SIG-M5 treated with dmso at 0.1 percent for 504 hours (cell line): ENCODE measurements at regions not wholly inside any gene's neighbourhood (a gene's known extent, or its start where the extent isn't known, plus 50 kb on each side); places are given as distances from the start of the nearest gene placed in this dataset.
"Not testable (repeated sequence)": the region's sequence is repeated elsewhere in the genome, so short reads cannot be mapped to it uniquely, and the experiment has no call there.

Experiments used
- DNase-seq: peaks from one replicate; lab custom pipeline; 2025; ENCODE audit not compliant: unreplicated experiment; lab: John Stamatoyannopoulos, UW

DNA sequence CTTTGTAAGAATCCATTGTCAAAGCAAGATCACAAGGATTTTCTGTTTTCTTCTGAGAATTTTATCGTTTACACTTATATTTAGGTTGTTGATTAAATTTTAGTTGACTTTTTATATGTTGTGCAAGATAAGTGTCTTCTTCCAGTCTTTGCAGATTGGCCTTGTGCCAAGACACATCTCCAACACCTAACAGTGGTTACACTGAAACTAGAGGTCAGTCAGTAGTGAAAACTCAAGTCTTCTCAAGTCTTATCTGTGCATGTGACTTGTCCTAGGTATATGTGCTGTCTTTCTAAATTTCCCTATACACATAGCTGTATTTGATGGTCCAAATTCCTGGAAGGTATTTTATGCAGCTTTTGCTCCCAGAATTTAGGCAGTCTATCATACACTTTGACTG lies 1183.2 kb upstream of the B3GALT2 start:
- DNase-seq = no peak

DNA sequence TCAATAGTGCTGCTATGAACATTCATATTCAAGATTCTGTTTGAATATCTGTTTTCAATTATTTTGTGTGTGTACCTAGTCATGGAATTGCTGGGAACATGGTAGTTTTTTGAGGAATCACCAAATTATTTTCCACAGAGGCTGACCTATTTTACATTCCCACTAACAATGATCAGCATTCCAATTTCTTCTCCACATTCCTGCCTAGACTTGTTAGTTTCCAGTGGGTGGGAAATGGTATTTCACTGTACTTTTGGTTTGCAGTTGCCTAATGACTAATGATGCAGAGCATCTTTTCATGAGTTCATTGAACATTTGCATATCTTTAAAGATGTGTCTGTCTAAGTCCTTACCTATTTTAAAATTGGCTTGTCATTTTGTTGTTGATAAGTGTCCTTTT lies 1182.6 kb upstream of the B3GALT2 start:
- no peak for DNase-seq

DNA sequence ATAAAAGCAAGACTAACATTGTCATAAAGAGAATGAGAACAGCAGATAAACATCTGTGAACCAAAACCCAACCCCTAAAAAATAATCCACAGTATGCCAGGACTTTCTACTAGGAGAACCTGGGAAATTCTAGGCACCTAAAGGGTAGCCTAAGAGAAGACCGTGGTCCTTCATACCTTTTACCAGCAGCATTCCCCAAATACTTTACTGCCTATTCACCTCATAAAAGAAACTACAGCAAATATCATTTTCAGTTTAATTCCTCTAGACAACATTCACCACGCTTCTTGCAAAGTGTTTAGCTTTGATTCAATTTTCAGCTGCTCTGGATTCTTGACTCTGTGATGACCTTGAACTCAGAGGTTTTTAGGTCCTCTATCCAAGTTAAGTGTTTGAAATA lies 1180.7 kb upstream of the B3GALT2 start:
- no peak for DNase-seq

DNA sequence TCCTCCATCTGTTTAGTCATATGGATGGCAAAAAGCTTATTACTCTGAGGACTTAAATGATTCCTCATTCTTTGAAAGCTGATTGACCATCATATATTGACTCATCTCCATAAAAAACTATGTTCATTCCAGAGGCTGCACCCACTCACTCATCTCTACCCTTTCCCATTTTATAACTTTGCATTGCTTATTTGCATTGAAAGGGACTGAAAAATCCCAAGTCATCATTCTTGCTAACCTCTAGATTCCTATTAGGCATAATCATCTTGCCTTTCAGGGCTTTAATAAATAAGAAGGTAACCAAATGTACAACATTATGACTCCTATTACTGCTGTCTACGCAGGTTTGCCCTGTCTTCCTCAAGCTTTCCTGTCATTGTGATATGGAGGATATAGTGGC lies 1180.3 kb upstream of the B3GALT2 start:
- no peak for DNase-seq

DNA sequence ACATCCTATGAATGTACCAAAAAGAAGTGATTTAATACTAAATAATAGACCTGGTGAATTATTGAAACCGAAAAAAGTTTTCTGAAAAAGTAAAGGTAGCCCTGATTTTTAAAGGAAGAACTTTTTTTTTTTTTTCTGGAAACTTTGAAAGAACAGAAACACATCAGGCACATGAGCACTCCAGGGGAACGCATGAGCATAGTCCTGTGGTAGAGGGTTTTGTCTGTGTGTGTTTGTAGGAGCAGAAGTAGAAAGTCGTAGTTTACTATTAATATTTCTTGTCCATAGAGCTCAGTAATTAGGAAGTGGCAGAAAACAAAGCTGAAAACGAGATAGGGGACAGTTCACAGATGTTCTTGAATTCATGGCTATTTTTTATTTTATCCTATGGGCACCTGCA lies 1175.9 kb upstream of the B3GALT2 start:
- no peak for DNase-seq

DNA sequence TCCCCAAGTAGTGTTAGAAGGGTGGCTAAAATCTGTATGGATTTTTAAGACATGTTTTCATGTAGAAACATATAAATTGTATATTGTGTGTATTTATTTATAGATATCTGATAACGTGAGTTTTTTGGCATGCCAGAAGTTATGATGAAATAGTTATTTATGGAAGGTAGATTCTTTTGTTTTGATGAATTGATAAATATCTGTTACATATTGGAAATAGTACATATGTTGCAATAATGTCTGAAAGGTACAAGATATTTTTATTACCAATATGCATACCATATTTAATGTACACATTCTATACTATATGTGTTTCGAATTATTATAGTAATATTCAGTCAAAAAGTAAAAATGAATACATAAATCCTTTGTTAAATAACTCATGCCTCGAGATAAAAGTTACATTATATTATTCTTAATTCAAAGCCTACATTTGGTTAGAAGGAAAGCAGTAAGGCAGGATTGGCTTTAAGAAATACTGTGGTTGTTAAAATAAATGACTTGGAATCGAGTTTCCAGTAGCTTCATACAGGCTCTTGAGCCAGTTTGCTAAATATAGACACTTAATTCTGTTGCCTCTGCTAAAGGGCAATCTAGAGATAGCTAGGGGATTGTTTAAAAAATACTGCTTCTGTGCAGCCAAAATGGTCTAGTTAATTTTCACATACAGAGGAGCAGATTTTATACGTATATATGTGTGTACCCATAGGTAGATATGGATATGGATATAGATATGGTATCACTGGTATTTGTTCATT lies 1175.1 kb upstream of the B3GALT2 start:
- no peak for DNase-seq

DNA sequence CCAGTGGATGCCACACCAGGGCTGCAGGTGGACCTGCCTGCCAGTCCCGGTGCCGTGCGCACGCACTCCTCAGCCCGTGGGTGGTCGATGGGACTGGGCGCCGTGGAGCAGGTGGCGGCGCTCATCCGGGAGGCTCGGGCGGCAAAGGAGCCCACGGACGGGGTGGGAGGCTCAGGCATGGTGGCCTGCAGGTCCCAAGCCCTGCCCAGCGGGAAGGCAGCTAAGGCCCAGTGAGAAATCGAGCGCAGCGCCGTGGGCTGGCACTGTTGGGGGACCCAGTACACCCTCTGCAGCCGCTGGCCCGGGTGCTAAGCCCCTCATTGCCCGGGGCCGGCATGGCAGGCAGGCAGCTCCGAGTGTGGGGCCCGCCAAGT lies 1171.8 kb upstream of the B3GALT2 start:
- DNase-seq = no peak

DNA sequence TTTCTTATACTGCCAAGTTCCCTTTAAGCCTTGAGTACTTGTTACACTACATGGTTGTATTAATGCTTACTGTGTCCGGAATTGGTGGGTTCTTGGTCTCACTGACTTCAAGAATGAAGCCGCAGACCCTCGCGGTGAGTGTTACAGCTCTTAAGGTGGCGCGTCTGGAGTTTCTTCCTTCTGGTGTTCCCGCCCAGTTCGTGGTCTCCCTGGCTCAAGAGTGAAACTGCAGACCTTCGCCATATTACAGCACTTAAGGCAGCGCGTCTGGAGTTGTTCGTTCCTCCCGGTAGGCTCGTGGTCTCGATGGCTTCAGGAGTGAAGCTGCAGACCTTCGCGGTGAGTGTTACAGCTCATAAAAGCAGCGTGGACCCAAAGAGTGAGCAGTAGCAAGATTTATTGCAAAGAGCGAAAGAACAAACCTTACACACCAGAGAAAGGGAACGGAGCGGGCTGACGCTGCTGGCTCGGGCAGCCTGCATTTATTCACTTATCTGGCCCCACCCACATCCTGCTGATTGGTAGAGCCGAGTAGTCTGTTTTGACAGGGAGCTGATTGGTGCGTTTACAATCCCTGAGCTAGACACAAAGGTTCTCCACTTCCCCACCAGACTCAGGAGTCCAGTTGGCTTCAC lies 1171.3 kb upstream of the B3GALT2 start:
- DNase-seq = not testable (repeated sequence)

DNA sequence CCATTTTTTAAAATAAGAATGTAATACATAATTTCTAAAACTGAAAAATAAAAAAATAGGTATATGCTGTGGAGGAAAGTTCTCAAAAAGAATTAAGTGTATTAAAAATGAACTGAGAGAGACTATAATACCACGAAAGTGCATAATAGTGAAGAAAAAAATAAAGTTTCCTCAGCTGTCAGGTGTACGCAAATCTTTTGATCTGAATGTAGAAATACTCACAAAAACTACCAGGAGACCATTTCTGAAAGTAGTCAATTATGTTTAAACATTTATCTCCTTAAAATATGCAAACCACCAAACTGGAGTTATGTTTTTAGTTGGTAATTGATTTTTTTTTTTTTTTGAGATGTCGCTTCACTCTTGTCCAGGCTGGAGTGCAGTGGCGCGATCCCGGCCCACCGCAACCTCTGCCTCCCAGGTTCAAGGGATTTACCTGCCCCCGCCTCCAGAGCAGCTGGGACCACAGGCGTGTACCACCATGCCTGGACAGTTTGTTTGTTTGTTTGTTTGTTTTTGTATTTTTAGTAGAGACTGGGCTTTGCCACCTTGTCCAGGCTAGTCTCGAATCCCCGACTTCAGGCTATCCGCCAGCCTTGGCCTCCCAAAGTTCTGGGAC lies 1169.2 kb upstream of the B3GALT2 start:
- DNase-seq = no peak

DNA sequence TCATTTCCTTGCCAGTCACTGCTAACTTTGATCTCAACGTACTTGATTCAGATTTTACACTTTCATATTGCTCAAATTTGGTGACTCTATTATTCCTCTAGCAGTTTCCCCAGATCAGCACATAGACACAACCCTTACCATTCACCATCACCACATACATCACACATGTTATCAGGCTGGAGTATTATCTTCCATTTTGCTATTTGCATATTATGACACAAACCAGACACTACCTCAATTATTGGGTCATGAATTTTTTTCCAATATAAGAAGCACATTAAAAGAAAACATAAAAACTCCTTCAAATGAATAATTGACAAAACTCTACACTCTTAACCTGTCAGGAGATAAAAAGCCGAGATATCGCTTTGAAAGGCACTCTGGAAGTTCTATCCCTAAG lies 1166.7 kb upstream of the B3GALT2 start:
- DNase-seq = no peak

DNA sequence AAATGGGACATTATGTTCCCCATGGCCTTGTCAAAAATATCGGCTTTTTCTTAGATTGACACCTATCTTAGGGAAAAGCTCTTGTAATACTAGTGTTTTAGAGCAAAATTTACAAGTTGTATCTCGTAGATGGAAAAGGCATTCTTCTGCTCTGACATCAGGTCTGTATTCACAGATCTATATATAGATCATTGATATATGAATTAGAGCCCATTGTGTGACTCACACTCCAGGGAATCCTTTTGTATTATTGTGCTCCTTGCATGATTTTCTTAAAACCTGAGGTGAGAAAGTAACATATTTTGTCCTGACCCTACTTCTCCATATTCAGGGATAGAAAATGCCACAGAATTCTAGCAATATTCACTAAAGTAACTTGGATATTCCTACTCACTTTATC lies 1160.8 kb upstream of the B3GALT2 start:
- no peak for DNase-seq

DNA sequence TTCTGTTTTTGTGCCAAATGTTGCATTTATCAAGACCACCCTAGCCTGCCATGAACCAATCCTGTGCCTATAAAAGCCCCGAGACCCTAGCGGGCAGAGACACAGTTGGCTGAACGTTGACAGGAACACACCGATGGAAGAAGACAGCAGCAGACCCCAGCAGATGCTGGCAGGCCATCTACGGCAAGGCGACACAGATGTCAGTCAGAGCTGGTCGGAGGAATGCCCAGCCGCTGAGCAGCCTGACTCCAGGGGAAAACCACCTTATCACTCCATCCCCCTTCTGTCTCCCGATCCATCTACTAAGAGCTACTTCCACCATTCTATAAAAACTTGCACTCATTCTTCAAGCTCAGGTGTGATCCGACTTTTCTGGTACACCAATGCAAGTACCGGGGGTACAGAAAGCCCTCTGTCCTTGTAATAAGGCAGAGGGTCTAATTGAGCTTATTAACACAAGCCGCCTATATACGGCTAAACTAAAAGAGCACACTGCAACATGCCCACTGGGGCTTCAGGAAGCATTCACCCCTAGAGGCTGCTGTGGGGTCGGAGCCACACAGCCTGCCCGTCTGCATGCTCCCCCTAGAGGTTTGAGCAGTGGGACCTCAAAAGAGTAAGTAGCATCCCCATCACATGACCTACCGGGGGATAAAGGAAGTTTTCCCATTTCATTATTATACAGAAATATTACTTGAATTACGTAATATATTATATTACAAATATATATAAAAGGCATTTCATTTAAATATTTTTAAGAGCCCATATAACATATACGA lies 1156.3 kb upstream of the B3GALT2 start:
- DNase-seq = no peak

DNA sequence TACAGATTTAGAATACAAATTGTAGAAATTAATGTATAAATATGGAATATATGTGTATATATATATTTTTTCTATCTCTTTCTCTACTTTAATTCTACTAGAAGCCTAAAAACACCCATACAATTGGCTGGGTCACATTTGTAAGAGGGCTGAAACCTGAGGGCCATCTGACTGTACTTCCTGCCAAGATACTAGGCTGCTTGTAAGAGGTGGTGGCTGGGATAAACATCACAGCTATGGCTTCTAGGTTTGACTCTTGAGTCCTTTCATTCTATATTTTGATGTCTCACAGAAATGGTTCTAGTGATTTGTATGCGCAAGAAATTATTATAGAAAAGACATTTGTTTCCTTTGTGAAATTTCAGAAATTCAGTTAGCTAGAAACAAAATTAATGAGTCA lies 1155.2 kb upstream of the B3GALT2 start:
- DNase-seq = no peak

DNA sequence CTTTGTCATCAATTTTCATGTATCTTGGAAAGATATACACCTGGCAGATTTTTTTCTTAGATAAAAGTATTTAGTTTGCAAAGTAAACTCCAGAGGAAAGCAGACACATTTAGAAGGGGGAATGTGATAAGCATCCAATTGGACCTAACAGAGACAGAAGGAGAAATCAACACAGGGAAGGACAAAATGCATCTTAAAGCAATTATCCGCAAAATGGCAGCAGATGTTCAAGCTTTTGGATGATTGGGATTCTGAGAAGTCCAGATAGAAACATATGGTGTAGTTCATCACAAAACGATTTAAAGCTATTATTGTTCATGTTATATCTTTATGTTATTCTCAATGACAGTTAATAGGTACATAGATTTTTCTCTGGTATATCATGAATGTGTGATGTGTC lies 1153.1 kb upstream of the B3GALT2 start:
- DNase-seq = no peak

DNA sequence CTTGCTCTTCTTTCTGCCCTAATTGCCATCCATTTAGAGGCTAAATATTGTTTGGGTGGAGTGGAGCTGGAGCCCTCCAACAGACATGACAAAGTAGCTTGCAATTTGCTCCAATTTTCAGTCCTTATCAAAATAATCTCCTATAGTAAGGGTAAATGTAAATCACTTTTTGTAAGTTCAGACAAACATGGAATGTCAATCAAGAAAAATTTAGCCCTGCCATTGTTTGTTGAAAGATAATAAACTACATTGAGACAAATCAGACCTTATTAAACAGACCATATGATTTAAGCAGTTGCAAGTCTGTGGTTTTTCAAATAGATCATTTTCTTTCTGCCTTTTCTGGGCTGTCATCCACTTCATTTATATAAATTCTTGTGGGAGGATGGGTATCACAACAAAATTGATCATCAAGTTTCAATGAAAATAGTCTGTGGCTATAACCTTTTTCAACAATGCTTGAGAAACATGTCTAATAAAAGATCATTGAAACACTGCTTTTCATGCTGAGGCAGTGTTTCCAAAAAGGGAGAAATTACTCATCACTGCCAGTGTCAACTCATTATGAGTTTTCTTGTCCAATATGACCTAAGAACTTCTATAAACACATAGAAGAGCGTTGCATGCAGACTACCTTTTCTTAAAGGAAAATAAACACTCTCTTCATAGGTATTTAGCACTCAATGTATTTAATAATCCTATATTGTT lies 1152.0 kb upstream of the B3GALT2 start:
- no peak for DNase-seq

DNA sequence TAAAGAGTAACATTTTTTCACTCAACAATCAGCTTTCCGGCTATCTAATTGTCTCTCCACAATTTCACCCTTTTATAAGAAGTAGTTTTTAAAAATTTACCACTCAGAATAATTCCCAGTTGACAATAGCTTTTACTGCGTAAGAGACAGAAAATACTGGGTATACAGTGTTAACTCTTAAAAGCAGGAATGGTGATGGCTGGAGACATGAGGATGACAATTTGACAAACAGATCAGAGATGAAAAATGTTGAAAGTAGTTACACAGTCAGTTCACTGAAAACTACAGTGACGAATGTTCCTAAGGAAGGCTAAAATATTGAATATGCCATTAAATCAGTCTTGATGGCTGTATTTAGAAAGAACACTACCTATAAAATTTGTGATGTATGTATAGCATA lies 1146.8 kb upstream of the B3GALT2 start:
- no peak for DNase-seq

DNA sequence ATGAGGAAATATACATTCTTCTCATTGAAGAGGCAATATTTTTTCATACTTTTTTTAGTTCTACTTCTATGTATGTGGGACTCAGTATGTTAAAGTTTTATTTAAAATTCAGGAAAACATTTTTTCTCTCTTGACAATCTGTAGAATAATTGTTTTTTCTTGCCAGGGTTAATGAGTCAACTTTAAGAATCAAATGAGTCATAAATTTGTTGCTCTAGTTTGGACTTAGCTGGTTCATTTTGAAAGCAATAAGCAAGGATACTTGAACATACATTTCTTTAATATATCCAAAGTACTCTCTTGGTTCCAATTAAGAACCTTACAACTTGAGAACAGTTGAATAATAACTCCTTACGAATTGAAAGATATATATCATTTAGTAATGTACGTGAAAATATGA lies 1145.3 kb upstream of the B3GALT2 start:
- no peak for DNase-seq

DNA sequence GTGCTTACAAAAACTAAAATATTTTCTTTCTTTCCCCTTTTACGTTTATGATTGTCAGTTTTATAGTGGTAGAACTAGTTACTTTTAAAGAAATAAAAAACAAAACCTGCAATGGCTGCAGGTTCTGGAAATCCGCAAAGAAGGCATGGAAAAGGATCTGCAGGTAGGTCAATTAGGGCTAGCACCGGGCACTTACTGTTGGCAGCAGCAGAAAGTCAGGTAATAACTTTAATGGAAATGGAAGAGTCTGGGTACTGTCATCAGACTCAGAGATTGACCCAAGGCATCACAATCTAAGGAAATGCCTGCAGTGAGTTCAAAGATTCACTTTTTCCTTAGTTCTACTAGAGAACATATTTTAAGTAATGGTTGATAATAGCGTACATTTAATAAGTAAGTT lies 1136.3 kb upstream of the B3GALT2 start:
- DNase-seq = no peak

DNA sequence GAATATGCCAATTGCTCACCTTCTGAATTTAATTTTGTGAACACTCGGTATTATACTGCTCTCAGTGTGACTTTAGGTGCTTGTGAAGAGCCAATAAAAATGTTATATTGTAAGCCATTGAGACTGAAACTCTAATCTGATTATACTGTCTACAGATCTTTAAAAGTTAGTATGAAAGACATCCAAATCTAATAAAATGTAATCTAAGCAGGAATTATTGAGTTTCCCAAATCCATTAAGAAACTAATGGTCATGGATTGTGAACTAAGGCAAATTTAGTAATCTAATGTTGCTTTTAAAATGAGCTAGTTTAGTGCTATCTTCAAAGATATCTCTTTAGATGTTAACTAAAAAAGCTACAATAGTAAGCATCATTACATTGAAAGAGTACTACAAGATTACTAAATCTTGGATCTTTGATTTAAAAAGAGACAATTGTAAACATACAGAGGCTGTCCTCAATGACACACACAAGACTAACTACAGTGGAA lies 1132.4 kb upstream of the B3GALT2 start:
- no peak for DNase-seq

DNA sequence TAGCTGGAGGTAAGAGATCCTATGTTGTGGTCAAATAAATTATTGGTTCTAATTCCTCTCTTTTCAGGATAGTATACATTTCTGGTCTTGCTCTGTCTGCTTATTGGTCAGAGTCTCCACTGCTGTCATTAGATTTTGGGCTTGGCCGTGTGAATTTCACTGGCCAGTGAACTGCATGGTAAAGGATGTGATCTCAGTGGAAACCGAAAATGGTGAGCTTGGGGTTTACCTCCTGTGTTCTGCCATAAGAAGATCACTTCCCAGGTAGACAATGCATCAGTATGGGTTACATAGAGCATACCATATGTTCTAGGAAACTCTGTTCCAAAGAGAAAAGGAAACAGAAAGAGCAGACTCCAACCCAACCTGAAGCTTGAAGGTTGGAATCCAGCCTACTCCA lies 1123.3 kb upstream of the B3GALT2 start:
- no peak for DNase-seq

DNA sequence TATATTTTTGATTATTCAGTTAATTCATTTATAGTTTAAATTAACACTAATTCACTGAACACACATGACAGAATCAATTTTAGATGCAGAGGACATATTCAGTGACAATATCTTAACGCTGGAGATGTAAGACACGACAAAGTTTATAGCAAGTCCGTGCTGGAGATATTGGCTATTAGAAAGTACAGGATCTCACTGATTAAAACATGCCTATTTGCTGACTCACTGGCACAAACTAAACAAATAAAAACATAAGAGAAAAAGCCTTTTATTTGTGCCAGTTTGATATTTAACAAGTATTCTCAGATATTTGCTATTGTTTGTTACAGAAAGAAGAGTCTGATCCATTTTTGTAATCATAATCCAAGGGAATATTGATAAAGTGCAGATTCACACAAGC lies 1122.9 kb upstream of the B3GALT2 start:
- DNase-seq = no peak
